ENCODE measurements at regions not wholly inside any gene's neighbourhood (a gene's known extent, or its start where the extent isn't known, plus 50 kb on each side); places are given as distances from the start of the nearest gene placed in this dataset.

DNA sequence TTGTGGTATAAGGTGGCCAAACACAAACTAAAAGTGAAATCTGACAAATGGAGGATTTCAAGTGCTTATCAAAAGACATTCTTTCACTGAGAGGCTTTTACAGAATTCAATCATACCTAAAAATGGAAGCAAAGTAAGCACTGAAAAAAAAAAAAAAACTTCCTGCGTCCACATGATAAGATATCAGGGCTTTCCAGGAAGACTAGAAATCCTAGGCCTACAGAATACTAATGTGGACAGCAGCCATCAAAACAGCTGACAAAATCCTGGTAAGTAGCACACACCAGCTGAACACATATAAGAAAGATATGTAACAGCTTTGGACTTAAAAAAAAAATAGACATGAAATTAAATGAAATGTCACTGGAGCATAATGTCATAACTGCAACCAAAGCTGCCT, 178.2 kb downstream of the SUCLG1 start:
- Histone ChIP-seq H3K27ac (ENCODE audit: low read depth in 1 of 2, low read length in 1 of 2) (no peak overlapping the region), H3K4me1 (ENCODE audit: control insufficient read depth in 5 of 5, insufficient read depth in 5 of 5, low read length in 5 of 5) (no peaks in the 10 kb centered on the region), H3K4me3 (no peak overlapping the region), H3K9ac (ENCODE audit: insufficient read depth in 1 of 2, low read length in 2 of 2) (no peak overlapping the region), H3K36me3 (ENCODE audit: control insufficient read depth in 4 of 4, insufficient read depth in 4 of 4, low read length in 4 of 4) (no peaks in the 10 kb centered on the region), H3K27me3 (ENCODE audit: control insufficient read depth in 3 of 3, insufficient read depth in 3 of 3, low read length in 2 of 3) (no peaks in the 10 kb centered on the region), H3K9me3 (ENCODE audit: control insufficient read depth in 4 of 4, insufficient read depth in 3 of 4, low read length in 3 of 4) (no peaks in the 10 kb centered on the region)
- TF ChIP-seq, protein P1, sequence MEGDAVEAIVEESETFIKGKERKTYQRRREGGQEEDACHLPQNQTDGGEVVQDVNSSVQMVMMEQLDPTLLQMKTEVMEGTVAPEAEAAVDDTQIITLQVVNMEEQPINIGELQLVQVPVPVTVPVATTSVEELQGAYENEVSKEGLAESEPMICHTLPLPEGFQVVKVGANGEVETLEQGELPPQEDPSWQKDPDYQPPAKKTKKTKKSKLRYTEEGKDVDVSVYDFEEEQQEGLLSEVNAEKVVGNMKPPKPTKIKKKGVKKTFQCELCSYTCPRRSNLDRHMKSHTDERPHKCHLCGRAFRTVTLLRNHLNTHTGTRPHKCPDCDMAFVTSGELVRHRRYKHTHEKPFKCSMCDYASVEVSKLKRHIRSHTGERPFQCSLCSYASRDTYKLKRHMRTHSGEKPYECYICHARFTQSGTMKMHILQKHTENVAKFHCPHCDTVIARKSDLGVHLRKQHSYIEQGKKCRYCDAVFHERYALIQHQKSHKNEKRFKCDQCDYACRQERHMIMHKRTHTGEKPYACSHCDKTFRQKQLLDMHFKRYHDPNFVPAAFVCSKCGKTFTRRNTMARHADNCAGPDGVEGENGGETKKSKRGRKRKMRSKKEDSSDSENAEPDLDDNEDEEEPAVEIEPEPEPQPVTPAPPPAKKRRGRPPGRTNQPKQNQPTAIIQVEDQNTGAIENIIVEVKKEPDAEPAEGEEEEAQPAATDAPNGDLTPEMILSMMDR (IDR thresholded peaks at IDR 0.05; ENCODE audit: control extremely low read depth, extremely low read depth): no peak
- WGBS, 2 donors: 57 to 72% methylated on average over 1 of the region's 1 CpG
- DNase-seq (peak in 2 of 3 donors; percentile 3 to 29), ATAC-seq (ENCODE audit: insufficient read depth, low FRiP score) (no peak)

DNA sequence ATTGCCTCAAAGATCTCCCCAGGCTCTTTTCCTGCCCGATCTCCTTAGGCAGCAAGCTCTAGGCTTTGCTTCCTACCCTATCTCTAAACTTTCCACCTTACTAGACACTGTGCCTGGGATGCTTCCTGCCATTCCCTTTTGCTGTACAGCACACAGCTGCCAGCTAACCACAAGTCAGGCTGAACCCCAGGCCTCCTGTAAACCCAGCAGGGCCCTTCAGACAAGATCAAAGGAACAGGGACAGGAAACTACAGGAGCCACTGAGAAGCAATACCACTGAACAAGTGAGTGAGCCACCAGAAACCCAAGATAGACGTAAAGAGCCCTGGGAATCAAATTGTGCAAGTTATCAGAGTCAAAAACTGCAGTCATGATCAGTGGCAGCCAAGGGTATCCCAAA, 180.7 kb downstream of the SUCLG1 start:
- Histone ChIP-seq H3K9me3 (ENCODE audit: control insufficient read depth in 4 of 4, insufficient read depth in 3 of 4, low read length in 3 of 4) (no peaks in the 10 kb centered on the region), H3K27ac (ENCODE audit: low read depth in 1 of 2, low read length in 1 of 2) (no peak overlapping the region), H3K4me3 (no peak overlapping the region), H3K4me1 (ENCODE audit: control insufficient read depth in 5 of 5, insufficient read depth in 5 of 5, low read length in 5 of 5) (no peaks in the 10 kb centered on the region), H3K9ac (ENCODE audit: insufficient read depth in 1 of 2, low read length in 2 of 2) (no peak overlapping the region), H3K27me3 (ENCODE audit: control insufficient read depth in 3 of 3, insufficient read depth in 3 of 3, low read length in 2 of 3) (no peaks in the 10 kb centered on the region), H3K36me3 (ENCODE audit: control insufficient read depth in 4 of 4, insufficient read depth in 4 of 4, low read length in 4 of 4) (no peaks in the 10 kb centered on the region)
- WGBS, 2 donors: 75 to 88% methylated on average over 2 of the region's 2 CpGs
- TF ChIP-seq, protein P1 (IDR thresholded peaks at IDR 0.05; ENCODE audit: control extremely low read depth, extremely low read depth): no peak
- DNase-seq (no peak), ATAC-seq (ENCODE audit: insufficient read depth, low FRiP score) (no peak)

DNA sequence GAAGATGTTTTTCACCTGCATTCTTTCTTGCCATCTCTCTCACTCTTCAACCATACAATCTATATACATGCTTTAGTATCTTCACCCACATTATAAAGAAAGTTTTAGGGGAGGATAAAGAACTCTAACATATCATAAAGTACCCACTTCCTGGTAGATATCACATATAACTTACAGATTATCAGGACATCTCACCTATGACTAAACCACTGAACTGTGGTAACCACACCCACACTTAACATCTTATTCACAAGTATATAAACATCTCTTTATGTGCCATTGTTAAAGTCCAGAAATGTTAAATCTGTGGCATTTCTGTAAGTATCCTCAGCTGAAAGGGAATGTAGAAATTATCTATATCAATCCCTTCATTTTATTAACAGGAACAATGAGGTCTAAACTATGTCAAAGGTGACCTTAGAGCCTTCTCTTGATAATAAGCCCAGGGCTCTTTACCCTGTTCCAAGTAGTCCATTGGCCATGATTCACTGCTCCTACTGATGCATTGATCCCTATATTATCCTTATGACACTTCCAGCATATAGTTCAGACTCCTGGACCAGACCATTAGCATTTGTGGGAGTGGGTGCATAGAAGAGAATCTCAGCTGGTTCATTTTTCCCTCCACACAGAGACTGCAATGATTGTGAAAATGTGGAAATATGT, 182.4 kb downstream of the SUCLG1 start:
- no peaks in the 10 kb centered on the region for H3K27me3 ChIP-seq (ENCODE audit: control insufficient read depth in 3 of 3, insufficient read depth in 3 of 3, low read length in 2 of 3)
- TF ChIP-seq, protein P1 (IDR thresholded peaks at IDR 0.05; ENCODE audit: control extremely low read depth, extremely low read depth): no peak
- ATAC-seq (ENCODE audit: insufficient read depth, low FRiP score): no peak

GRCh38 chr2:84273406-84273805, 185.7 kb downstream of the SUCLG1 start:
- DNase-seq (no peak), ATAC-seq (ENCODE audit: insufficient read depth, low FRiP score) (no peak)
- TF ChIP-seq, protein P1 (IDR thresholded peaks at IDR 0.05; ENCODE audit: control extremely low read depth, extremely low read depth): no peak
- Histone ChIP-seq H3K9me3 (ENCODE audit: control insufficient read depth in 4 of 4, insufficient read depth in 3 of 4, low read length in 3 of 4) (no peaks in the 10 kb centered on the region), H3K27me3 (ENCODE audit: control insufficient read depth in 3 of 3, insufficient read depth in 3 of 3, low read length in 2 of 3) (no peaks in the 10 kb centered on the region), H3K27ac (ENCODE audit: low read depth in 1 of 2, low read length in 1 of 2) (no peak overlapping the region), H3K4me3 (no peak overlapping the region), H3K36me3 (ENCODE audit: control insufficient read depth in 4 of 4, insufficient read depth in 4 of 4, low read length in 4 of 4) (no peaks in the 10 kb centered on the region), H3K4me1 (ENCODE audit: control insufficient read depth in 5 of 5, insufficient read depth in 5 of 5, low read length in 5 of 5) (no peaks in the 10 kb centered on the region), H3K9ac (ENCODE audit: insufficient read depth in 1 of 2, low read length in 2 of 2) (no peak overlapping the region)
- WGBS, 2 donors: 82% methylated on average over 7 of the region's 7 CpGs

More for the DNA sequence above, 182.4 kb downstream of the SUCLG1 start:
- H3K4me3 ChIP-seq: no peak overlapping the region
- no peaks in the 10 kb centered on the region for H3K4me1 ChIP-seq (ENCODE audit: control insufficient read depth in 5 of 5, insufficient read depth in 5 of 5, low read length in 5 of 5)
- H3K36me3 ChIP-seq (ENCODE audit: control insufficient read depth in 4 of 4, insufficient read depth in 4 of 4, low read length in 4 of 4): no peaks in the 10 kb centered on the region
- H3K27ac ChIP-seq (ENCODE audit: low read depth in 1 of 2, low read length in 1 of 2): no peak overlapping the region
- DNase-seq: no peak
- H3K9me3 ChIP-seq (ENCODE audit: control insufficient read depth in 4 of 4, insufficient read depth in 3 of 4, low read length in 3 of 4): no peaks in the 10 kb centered on the region
- no peak overlapping the region for H3K9ac ChIP-seq (ENCODE audit: insufficient read depth in 1 of 2, low read length in 2 of 2)
